ENCODE measurements at regions not wholly inside any gene's neighbourhood (a gene's known extent, or its start where the extent isn't known, plus 50 kb on each side); places are given as distances from the start of the nearest gene placed in this dataset.

DNA sequence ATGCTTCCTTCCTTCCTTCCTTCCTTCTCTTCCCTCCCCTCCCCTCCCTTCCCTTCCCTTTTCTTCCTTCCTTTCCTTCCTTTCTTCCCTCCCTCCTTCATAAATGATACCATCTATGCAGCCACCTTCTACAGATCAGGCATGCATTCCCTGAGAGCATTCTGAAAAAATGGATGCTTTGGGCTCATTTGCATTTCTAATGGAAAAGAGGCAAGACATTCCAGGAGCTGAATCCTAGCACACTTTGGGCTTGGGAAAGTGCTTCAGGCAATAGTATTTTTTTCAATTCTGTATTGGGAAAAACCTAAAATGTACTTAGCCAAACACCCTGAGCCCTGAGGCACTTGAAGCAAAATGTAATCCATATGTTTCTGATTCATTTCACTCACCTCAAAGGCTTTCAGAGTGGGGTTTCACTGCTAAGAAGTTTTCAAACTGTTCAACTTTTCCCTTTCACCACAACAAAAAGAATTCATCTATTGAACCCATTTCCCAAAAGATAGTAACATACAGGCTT lies 220.1 kb upstream of the RORA start:
- TF ChIP-seq, protein P1, sequence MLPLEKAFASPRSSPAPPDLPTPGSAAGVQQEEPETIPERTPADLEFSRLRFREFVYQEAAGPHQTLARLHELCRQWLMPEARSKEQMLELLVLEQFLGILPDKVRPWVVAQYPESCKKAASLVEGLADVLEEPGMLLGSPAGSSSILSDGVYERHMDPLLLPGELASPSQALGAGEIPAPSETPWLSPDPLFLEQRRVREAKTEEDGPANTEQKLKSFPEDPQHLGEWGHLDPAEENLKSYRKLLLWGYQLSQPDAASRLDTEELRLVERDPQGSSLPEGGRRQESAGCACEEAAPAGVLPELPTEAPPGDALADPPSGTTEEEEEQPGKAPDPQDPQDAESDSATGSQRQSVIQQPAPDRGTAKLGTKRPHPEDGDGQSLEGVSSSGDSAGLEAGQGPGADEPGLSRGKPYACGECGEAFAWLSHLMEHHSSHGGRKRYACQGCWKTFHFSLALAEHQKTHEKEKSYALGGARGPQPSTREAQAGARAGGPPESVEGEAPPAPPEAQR (CRISPR knock-in tag; IDR thresholded peaks at IDR 0.05): no peak
- TF ChIP-seq, protein P2, sequence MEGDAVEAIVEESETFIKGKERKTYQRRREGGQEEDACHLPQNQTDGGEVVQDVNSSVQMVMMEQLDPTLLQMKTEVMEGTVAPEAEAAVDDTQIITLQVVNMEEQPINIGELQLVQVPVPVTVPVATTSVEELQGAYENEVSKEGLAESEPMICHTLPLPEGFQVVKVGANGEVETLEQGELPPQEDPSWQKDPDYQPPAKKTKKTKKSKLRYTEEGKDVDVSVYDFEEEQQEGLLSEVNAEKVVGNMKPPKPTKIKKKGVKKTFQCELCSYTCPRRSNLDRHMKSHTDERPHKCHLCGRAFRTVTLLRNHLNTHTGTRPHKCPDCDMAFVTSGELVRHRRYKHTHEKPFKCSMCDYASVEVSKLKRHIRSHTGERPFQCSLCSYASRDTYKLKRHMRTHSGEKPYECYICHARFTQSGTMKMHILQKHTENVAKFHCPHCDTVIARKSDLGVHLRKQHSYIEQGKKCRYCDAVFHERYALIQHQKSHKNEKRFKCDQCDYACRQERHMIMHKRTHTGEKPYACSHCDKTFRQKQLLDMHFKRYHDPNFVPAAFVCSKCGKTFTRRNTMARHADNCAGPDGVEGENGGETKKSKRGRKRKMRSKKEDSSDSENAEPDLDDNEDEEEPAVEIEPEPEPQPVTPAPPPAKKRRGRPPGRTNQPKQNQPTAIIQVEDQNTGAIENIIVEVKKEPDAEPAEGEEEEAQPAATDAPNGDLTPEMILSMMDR (IDR thresholded peaks at IDR 0.05): no peak
- TF ChIP-seq, protein P3, sequence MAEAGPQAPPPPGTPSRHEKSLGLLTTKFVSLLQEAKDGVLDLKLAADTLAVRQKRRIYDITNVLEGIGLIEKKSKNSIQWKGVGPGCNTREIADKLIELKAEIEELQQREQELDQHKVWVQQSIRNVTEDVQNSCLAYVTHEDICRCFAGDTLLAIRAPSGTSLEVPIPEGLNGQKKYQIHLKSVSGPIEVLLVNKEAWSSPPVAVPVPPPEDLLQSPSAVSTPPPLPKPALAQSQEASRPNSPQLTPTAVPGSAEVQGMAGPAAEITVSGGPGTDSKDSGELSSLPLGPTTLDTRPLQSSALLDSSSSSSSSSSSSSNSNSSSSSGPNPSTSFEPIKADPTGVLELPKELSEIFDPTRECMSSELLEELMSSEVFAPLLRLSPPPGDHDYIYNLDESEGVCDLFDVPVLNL (CRISPR knock-in tag; IDR thresholded peaks at IDR 0.05; ENCODE audit: borderline replicate concordance, low read depth): no peak
- no peak for TF ChIP-seq JUN (CRISPR knock-in tag; IDR thresholded peaks at IDR 0.05)
- TF ChIP-seq SMAD3 (CRISPR knock-in tag; IDR thresholded peaks at IDR 0.05; ENCODE audit: borderline replicate concordance): no peak
- no peak for TF ChIP-seq HMGA2 (CRISPR knock-in tag; IDR thresholded peaks at IDR 0.05)

All from WTC11 (cell line).